Activated CD4-positive, alpha-beta T cell treated with anti-CD3 and anti-CD28 coated beads, Interleukin-2, amount 10 ng/mL, durations not matched to agents 7 days and 5 days (primary cell): ENCODE measurements at regions not wholly inside any gene's neighbourhood (a gene's known extent, or its start where the extent isn't known, plus 50 kb on each side); places are given as distances from the start of the nearest gene placed in this dataset.

Experiments
- CTCF ChIA-PET: fragments of 350-600 bp; sonication (Branson Sonifier 250); formaldehyde crosslinking; loops from one replicate; lab custom pipeline; 2021; ENCODE audit warnings: antibody characterized with exemption; lab: Charles Lee
- POLR2A ChIA-PET: fragments of 350-600 bp; sonication (Branson Sonifier 250); formaldehyde crosslinking; loops from one replicate; lab custom pipeline; 2021; ENCODE audit warnings: antibody characterized with exemption; lab: Charles Lee
- DNase-seq: peaks from one replicate; pipeline ENCODE4 v3.0.0-alpha.2; 2020
- H3K27ac Mint-ChIP-seq: one replicate; pipeline ENCODE4 v1.8.0; 2021; ENCODE audit warnings: mild to moderate bottlenecking, moderate library complexity, mixed read lengths
- H3K27me3 Mint-ChIP-seq: one replicate; pipeline ENCODE4 v1.8.0; 2021; ENCODE audit warnings: mixed read lengths
- H3K36me3 Mint-ChIP-seq: one replicate; pipeline ENCODE4 v1.8.0; 2021; ENCODE audit warnings: low read depth, mixed read lengths
- H3K4me1 Mint-ChIP-seq: one replicate; pipeline ENCODE4 v1.8.0; 2021; ENCODE audit warnings: mixed read lengths
- H3K4me3 Mint-ChIP-seq: one replicate; pipeline ENCODE4 v1.8.0; 2021; ENCODE audit warnings: mild to moderate bottlenecking, moderate library complexity, mixed read lengths
- H3K9me3 Mint-ChIP-seq: one replicate; pipeline ENCODE4 v1.8.0; 2021; ENCODE audit warnings: mixed read lengths

DNA sequence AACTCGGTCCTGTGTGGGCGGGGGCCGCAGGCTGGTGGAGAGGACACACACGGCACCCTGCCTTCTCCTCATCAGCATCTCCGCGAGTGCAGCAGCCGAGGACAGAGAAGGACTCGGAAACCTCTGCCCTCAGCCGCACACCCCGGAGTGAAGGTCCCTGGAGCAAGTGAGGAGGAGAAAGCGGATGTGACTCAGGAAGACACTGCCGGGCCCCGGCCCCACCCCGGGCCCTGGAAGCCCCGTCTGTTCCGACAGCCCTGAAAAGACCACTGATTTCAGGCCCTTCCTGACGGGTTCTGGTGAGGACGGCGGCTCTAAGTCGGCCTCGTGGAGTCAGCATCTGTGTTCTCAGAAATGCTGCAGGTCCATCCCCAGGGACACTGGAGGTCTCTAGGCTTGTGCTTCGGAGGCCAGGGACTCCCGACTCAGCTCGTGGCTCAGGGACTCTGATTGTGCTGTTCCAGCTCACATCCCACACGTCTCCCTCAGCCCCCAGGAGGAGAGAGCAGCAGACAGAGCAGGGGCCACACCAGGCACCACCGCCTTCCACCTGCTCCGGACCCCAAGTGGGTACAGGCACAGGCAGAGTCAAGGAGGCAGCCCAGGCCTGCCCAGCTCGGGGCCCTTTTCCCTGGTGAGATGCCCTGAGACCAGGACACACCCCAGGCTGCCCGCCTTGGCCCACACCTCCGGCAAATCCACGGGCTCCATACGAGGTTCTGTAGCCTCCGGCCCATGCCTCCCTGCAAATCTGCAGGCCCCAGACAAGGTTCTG, 134.5 kb upstream of the NKX1-1 start:
- POLR2A ChIA-PET = no interaction called here

DNA sequence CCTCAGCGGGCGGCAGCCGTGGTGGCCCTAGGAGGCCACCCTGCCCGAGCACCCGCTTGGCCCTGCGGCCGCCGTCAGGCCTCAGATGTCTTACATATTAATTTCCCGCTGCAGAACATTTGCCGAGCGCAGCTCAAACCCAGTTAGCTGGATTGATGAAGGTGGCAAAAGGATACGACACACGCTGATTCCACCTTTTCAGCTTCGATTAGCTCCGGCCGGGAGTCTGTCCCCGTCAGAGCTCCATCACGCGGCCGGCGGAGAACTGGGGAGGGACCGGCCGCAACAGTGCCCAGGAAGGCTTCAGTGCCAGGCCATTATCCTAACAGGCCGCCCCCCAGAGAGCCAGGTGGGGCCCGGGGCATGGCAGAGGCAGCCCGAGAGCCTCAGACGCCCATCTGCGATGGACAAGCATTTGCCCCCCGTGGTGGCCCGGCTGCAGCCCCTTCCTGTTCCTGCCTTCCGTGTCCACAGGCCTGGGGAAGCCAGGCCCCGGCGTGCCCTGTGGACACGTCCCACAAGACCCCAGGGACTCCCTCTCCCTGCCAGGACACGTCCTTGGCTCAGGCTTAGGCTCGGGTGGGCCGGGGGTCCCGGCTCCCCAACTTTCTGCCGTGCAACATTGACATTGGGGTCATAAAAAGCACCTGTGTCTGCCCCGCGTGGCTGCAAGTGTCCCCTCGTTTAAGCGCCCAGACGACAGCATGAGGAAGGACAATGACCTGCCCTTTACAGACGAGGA, 133.8 kb upstream of the NKX1-1 start:
- Mint-ChIP-seq H3K4me3 (no peak overlapping the region), H3K9me3 (no peaks in the 10 kb centered on the region), H3K27me3 (no peaks in the 10 kb centered on the region), H3K27ac (no peak overlapping the region), H3K36me3 (no peaks in the 10 kb centered on the region), H3K4me1 (peaks cover 3% of the 10 kb centered on the region)
- POLR2A ChIA-PET = no interaction called here
- CTCF ChIA-PET = no interaction called here
- DNase-seq = no peak

More for the DNA sequence above, 134.5 kb upstream of the NKX1-1 start:
- DNase-seq = no peak
- Mint-ChIP-seq H3K4me1 (peaks cover 3% of the 10 kb centered on the region), H3K27me3 (no peaks in the 10 kb centered on the region), H3K4me3 (no peak overlapping the region), H3K9me3 (no peaks in the 10 kb centered on the region), H3K27ac (no peak overlapping the region), H3K36me3 (no peaks in the 10 kb centered on the region)
- CTCF ChIA-PET = interaction anchor here (0.5 kb wide), 1 partner anchor 599 kb away, joined by 3 read pairs; no protein-coding TSS in a partner anchor

DNA sequence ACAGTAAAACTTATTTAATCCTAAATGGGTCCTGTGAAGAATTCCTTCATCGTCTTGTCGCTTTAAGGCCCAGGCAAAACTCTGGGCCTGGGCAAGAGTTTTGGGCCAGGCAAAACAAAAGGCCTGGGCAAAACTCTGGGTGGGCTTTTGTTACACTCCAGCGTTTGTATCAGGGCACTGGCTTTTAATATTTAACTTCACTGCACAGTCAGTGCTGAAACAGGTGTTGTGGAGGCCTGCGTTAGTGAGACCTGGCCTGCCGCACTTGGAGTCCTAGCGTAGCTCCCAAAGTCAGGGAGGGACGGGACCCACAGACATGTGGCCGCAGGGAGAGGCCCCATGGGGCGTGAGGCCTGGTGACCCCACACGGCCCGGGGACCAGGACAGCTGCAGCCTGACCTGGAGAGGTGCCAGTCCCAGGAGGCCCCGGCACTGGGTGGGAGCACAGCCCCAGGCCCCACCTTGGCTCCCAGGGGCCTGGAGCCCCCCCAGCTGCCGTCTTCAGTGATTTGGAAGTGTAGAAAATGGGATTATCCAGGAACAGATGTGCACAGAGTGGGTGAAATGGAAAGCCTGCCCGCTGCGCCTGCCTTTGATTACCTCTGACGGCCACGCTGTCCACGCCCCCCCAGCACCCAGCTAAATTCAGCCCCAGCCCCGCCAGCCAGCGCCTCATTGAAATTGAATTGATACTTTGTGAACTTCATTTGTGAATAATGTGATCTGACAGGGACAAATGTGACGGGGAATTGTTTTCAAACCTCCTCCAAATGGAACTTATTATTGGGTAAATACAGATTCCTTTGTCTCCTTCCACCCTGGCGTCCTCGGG, 132.9 kb upstream of the NKX1-1 start:
- no peaks in the 10 kb centered on the region for H3K36me3 Mint-ChIP-seq
- no peak overlapping the region for H3K4me3 Mint-ChIP-seq
- H3K4me1 Mint-ChIP-seq = no peaks in the 10 kb centered on the region
- no peak overlapping the region for H3K27ac Mint-ChIP-seq
- H3K9me3 Mint-ChIP-seq = no peaks in the 10 kb centered on the region
- ChIA-PET CTCF (no interaction called here), POLR2A (no interaction called here)
- H3K27me3 Mint-ChIP-seq = no peaks in the 10 kb centered on the region
- no peak for DNase-seq

DNA sequence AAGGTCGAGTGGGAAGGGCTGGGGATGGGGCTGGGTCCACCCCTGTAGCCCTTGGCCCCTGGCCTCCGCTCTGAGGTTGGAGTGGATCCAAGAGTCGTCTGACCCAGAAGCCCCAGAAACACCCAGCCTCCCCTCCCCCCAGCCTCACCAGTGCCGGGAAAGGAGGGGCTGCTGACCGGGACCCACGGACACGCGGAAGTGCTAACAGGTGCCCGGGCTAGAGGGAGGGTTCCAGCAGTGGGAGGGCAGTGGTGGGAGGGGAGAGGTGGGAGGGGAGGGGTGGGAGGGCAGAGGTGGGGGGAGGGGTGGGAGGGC, 131.8 kb upstream of the NKX1-1 start:
- Mint-ChIP-seq H3K4me1 (no peaks in the 10 kb centered on the region), H3K27ac (no peak overlapping the region), H3K36me3 (no peaks in the 10 kb centered on the region), H3K4me3 (no peak overlapping the region), H3K9me3 (no peaks in the 10 kb centered on the region), H3K27me3 (no peaks in the 10 kb centered on the region)
- no peak for DNase-seq
- ChIA-PET CTCF (no interaction called here), POLR2A (no interaction called here)

DNA sequence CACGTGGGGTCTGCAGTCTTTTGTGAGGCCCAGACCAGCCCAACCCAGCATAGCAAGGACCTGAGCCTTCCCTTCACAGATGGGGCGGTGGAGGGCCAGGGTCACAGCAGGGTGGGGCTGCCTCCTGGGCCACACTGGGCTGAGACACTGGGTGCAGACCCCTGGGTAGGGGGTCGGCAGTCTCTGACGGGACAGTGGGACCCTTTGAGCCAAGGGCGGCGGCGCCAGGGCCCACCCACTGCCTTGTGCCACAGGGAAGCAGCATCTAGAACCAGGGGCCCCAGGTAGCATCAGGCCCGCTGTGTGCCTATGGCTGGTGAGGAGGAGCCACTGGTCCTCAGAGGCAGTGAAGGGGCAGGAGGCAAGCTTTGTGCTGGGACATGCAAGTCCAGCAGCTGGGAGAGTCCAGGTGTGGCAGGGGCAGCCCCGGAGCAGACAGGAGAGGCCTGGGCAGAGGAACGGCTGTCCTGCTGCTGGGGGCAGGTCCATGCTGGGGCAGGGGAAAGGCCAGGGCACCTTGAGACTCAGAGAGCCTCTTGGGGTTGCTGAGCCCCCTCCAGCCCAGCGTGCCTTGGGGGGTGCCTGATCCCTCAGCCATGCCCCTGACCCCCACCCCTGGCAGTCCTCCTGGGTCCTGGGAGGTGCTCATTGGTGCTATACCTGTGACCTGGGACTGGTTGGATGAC, 131.3 kb upstream of the NKX1-1 start:
- Mint-ChIP-seq H3K9me3 (no peaks in the 10 kb centered on the region), H3K36me3 (no peaks in the 10 kb centered on the region), H3K4me1 (no peaks in the 10 kb centered on the region), H3K4me3 (no peak overlapping the region), H3K27me3 (no peaks in the 10 kb centered on the region), H3K27ac (no peak overlapping the region)
- CTCF ChIA-PET = no interaction called here
- DNase-seq = no peak
- POLR2A ChIA-PET = no interaction called here

DNA sequence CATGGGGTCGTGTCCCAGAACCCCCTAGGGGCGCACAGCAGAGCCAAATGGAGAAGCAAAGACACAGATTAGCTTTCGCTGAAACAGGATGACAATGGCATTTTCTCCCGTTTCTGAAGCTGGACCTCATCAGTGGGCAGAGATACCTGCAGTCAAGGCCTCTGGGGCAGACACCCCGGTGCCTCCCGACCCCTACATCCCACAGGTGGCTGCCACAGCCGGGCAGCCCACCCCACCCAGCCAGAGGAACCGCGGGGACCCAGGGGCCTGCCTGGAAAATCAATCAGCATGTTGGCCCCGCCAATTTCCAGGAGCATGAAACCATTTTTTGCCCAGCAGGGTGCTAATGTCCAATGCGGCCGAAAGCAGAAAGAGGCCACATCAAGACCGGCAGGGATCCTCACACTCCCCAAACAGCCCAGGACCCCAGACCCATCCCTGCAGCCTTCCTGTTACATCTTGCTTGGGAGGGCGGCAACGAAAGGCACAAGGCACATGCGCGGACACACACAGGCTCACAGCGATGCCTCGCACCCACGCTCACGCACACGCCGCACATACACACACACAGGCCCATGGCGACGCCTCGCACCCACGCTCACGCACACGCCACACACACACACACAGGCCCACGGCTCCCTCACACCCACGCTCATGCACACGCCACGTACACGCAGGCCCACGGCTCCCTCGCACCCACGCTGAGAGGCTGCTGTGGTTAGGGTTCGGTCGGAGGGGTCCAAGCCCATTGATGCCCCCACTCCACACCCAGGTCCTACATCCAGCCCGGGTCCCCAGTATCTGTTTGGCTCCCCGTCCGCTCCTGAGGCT, 130.6 kb upstream of the NKX1-1 start:
- ChIA-PET CTCF (no interaction called here), POLR2A (no interaction called here)
- H3K4me1 Mint-ChIP-seq = no peaks in the 10 kb centered on the region
- no peak overlapping the region for H3K4me3 Mint-ChIP-seq
- no peak overlapping the region for H3K27ac Mint-ChIP-seq
- H3K9me3 Mint-ChIP-seq = no peaks in the 10 kb centered on the region
- DNase-seq = no peak
- no peaks in the 10 kb centered on the region for H3K36me3 Mint-ChIP-seq
- H3K27me3 Mint-ChIP-seq = no peaks in the 10 kb centered on the region

DNA sequence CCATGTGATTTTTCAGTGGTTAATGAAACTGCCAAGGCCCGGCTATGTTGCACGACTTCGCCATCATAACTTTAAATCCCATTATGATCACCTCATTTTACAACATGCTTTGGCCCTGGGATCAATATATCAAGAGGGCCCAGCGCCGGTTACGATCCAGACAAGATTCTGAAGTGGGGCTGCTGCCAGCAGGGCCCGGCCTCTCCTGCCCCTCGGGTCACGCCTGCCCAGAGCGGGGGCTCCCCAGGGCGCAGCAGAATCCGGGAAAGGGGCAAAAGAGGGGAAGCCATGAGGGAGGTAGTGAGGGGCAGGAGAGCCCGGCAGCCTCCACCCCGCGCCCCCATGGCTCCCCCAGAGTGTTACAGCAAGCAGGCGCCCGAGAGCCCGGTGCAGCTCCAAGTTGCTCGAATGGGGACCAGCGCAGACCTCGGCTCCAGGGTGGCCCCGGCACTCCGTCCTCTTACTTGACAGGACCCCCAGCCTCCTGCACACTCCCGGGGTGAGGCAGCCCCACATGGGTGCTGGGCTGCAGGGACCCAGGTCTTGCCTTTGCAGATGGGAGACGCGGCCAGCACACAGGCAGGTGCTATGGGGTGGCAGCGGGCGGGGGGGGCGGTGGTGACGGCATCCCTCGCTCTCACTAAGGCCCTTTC, 129.8 kb upstream of the NKX1-1 start:
- Mint-ChIP-seq H3K36me3 (no peaks in the 10 kb centered on the region), H3K9me3 (no peaks in the 10 kb centered on the region), H3K4me1 (no peaks in the 10 kb centered on the region), H3K27ac (no peak overlapping the region), H3K4me3 (no peak overlapping the region), H3K27me3 (no peaks in the 10 kb centered on the region)
- CTCF ChIA-PET = interaction anchor here (0.5 kb wide), 1 partner anchor 720 kb away, joined by 4 read pairs; no protein-coding TSS in a partner anchor
- no peak for DNase-seq
- POLR2A ChIA-PET = no interaction called here

DNA sequence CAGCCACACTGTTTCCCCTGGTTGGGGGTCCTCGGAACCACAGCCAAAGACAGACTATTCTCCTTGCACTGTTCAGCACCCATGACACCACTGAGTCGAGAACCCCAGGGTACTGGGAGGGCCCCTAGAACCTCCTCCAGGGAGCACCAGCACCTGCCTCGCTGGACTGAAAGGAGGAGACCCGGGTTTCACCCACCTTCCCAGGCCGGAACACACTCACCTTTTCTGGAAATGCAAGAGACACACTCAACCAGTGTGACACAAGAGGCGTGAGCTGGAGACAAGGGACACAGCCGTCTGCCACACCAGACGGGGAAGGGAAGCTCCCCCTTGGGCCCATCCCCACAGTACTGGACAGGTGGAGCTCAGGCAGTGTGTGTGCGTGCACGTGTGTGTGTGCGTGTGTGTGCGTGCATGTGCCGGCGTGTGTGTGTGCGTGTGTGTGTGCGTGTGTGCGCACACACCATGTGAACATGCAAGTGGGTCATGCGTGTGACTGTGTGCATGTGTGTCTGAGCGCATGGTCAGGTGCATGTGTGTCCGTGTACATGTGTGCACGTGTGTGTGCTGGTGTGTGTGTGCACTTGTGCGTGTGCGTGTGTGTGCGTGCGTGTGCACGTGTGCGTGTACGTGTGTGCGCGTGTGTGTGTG, 128.8 kb upstream of the NKX1-1 start:
- no peak for DNase-seq
- H3K36me3 Mint-ChIP-seq = no peaks in the 10 kb centered on the region

DNA sequence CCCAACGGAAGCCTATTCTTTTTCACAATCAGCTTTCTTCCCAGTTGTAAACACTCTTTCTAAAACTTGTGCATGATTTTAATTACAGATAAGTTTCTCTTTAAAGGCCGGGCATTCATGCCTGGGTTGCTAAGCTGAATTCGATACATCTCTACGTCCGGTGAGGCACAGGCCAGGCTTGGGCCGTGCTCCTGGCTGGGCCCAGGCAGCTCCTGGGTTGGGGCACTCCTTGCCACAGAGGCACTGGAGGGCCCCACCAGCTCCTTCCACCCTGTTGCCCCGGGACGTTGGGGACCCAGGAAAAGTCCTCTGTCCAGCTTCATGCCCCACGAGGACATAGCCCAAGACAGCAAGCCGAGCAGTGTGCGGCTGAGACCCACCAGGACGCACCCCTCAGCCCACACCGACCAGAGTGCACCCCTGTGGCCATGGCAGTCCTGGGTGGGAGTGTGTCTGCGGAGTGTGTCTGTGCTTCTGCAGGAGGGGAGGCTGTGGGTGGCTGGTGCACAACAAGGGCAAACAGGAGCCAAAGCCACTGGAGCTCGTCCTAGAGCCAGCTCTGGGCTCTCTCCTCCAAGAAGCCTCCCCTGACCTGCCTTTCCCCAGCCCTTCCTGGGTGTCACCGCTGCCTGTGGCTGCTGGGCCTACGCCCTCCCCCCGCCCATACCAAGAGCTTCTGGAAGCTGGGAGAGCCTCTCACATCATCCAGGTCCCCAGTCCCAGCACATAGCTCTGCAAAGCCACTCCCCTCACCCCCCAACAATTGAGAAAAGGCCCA, 128.0 kb upstream of the NKX1-1 start:
- no peak overlapping the region for H3K27ac Mint-ChIP-seq
- ChIA-PET CTCF (interaction anchor here (1.3 kb wide), 1 partner anchor 14 kb away, joined by 3 read pairs; no protein-coding TSS in a partner anchor), POLR2A (no interaction called here)
- no peaks in the 10 kb centered on the region for H3K9me3 Mint-ChIP-seq
- no peaks in the 10 kb centered on the region for H3K4me1 Mint-ChIP-seq
- no peak overlapping the region for H3K4me3 Mint-ChIP-seq
- H3K27me3 Mint-ChIP-seq = peaks cover 2% of the 10 kb centered on the region
- no peak for DNase-seq
- no peaks in the 10 kb centered on the region for H3K36me3 Mint-ChIP-seq

More for the DNA sequence above, 128.8 kb upstream of the NKX1-1 start:
- Mint-ChIP-seq H3K9me3 (no peaks in the 10 kb centered on the region), H3K27me3 (no peaks in the 10 kb centered on the region), H3K4me1 (no peaks in the 10 kb centered on the region), H3K4me3 (no peak overlapping the region), H3K27ac (no peak overlapping the region)
- ChIA-PET CTCF (interaction anchor here (0.6 to 1.3 kb wide), 2 partner anchors 14 kb away, joined by 3 to 4 read pairs; no protein-coding TSS in a partner anchor), POLR2A (no interaction called here)

DNA sequence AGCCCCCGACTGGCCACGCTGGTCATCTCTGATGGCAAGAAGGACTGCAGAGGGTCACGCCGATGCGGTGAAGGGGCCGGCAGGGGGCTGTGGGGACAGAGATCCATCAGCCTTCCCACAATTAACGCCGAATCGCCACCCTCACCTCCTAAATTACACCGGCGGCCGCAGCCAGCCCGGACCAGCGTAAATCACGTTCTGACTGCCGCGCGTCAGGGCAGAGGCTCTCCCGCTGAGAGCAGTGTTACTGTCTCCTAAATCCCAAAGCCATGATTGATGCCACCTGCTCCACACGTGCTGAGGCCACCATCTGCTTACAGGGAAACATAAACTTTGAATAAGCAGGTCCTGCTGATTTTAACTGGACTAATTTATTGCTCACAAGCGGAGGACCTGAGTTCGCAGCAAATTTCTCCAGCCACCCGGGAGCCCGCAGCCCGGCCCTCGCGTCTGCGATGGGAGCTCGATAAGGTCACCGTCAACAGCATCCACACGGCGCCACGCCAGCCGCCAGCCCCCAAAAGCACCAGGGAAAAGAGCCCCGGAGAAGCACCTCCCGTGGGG, 127.3 kb upstream of the NKX1-1 start:
- POLR2A ChIA-PET = no interaction called here
- CTCF ChIA-PET = interaction anchor here (1.3 kb wide), 1 partner anchor 15 kb away, joined by 3 read pairs; no protein-coding TSS in a partner anchor
- no peaks in the 10 kb centered on the region for H3K4me1 Mint-ChIP-seq

More for the DNA sequence above, 127.3 kb upstream of the NKX1-1 start:
- no peak overlapping the region for H3K4me3 Mint-ChIP-seq
- H3K27me3 Mint-ChIP-seq = peaks cover 5% of the 10 kb centered on the region
- no peak overlapping the region for H3K27ac Mint-ChIP-seq
- DNase-seq = no peak
- H3K9me3 Mint-ChIP-seq = no peaks in the 10 kb centered on the region
- H3K36me3 Mint-ChIP-seq = no peaks in the 10 kb centered on the region
